Ureter (tissue), 1 donor: ENCODE measurements at regions not wholly inside any gene's neighbourhood (a gene's known extent, or its start where the extent isn't known, plus 50 kb on each side); places are given as distances from the start of the nearest gene placed in this dataset.

ENCODE experiments used
- DNase-seq: peaks from one replicate; pipeline ENCODE4 v3.0.0-alpha.2; 2020; ENCODE audit warnings: low spot score
- donor health status: DM: yes; HTN: yes; CAD: no.

DNA sequence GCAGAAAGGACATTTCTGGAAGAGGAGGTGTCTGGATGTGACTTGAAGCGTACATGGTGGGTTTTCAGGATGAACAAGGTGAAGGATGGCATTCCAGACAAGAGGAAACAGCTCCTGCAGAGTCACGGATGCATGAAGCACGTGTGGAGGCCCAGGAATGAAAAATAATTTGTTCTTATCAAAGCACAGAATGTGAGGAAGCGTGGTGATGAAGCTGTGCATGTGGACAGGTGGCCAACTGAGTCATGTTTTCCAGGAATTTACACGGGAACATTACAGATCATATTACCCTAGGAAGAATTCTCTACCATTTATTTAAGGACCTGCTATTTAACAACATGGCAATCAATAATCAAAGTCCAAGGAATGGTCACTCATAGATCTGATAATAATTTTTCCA, 413.2 kb upstream of the KLF6 start:
- no peak for DNase-seq

DNA sequence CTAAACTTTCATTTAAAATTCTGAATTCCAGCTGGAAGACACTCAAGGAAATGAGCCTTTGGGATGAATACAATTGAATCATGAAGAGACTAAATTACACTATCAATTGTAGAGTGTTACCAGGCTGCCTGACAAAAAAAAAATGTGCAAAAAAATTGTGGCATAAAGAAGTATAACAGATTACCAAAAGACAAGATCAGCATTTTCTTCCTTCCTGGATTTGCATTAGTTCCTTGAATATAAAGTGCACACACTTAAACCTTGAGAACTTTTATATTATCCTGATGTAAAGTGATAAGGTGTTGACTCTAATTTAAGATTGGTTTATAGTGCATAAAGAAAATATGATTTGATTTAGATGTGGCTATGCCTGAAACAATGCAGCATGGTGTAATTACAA, 412.7 kb upstream of the KLF6 start:
- DNase-seq, result no peak

DNA sequence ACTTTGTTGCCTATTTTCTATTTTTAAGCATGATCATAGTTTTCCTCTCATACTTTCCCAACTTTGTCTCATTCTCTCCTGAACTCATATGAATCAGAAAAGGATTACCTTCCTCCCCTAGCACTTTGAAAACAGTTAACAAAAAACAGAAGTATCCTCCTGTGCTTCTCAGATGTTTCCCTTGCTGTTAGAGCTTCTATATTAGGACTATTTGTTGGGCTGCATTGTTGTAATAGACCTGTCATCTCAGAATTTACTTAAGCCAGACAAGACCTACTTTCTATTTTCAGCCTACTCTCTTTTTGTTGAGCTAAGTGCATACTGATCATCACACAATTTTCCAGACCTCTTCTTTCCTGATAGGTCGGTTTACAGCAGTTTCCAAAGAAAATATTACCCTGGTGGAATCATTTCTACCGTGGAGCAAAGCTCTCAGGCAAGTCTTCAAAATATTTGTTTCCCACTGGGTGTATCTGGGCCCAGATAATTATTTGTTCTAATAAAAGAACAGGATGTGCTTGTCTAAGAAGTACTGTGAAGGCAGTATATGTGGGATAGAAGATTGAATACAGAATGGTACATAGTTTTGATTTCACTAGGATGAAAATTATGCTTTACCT, 411.9 kb upstream of the KLF6 start:
- DNase-seq, result no peak

DNA sequence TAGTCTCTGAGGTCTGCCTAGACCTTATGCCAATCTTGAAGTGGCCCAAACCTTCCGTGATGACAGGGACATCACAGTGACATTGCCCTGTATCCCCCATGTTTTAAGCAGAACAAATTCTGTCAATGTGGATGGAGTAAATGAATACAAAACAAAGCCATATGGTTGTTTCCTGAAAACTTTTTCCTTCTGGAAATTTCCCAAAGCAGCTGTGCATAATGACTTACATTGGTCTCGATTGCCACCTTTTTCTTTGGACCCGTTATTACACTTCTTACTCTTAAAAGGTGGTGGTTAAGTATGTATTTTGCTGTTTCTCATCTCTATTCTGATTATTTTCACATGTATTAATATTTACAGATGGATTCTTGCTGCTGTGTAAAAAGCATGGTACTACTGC, 411.2 kb upstream of the KLF6 start:
- DNase-seq, result no peak

DNA sequence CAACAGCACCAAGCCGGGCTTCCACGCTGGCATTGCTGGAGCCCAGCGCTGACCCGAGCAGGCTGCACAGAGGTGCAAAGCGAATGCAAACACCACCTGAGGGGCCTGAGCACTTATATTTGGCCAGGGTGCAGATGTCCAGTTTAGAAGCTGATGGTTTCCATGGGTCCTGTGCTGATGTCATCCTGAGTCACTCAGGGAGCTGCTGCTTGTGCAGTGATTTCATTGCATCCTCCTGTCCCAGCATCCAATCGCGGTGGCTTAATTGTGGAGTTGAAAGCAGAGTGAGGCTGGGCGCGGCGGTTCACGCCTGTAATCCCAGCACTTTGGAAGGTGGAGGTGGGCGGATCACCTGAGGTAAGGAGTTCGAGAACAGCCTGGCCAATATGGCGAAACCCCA, 410.2 kb upstream of the KLF6 start:
- DNase-seq, result no peak

DNA sequence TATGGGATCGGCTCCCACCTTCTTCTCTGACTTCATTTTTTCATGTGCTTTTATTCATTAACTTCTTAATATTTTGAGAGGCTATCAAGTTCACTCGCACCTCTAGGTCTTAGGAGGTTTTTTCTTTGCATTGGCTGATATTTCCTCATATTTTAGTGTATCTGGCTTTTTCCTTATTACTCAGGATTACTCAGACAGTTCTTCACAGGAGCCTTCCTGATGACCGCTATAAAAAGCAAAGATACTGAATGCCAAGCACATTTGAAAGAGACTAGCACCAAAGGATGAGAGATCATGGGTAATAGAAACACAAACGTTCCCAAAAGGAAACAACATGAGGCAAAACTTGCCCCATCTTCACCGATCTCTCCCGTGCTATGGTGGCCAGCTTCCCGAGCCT, 409.2 kb upstream of the KLF6 start:
- no peak for DNase-seq

DNA sequence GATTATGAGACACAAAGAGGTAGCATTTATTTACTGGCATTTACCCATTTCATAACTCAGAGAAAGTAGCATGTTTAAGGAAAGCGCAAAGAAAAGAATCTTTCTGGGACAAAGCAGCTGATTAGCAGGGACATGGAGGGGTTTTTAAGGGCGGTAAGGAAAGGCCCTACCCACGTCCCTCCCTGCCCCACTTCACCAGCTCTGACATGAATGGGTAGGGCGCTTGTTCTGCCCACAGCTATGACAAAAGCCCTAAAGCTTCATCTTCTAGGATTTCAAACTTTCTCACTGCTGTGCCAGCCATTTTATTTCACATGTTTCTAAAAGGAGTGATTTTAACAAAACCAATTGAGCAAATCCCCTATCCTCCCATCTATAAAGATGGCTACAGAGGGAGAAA, 406.9 kb upstream of the KLF6 start:
- DNase-seq, result no peak

DNA sequence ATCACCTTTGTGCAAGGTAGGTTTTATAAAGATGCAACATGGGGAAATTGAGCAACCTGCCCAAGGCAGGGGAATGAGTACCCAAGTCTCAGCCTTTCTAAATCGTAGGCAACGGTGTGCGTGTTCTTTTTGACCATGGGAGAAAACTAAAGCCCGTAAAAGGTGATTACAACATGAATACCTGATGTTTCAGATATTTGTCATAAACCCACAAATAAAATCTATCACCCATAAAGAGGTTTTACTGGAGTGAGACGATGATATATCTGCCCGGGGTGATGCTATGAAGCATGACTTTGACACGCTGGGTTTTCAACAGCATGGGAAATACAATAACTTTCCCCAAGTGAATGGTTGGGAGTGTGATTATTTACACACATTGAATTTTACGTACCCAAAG, 406.3 kb upstream of the KLF6 start:
- no peak for DNase-seq

DNA sequence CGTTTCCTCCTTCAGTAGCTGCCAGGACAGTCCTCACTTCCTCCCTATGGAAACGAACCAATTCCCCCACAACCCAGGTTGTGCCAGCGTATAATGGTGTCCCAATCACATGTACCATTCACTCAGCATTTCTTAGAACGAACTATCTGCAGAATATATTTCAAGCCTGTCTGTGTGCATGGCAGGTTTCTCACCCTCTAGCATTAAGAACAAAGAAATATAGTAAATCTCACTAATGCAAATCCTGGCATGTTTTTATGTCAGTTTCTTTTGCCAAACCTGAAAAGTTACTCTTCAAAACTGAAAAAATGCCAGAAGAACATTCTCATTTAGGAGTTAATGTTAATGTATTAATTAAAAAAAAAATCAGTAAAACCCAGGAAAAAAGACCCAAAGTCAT, 405.9 kb upstream of the KLF6 start:
- no peak for DNase-seq

DNA sequence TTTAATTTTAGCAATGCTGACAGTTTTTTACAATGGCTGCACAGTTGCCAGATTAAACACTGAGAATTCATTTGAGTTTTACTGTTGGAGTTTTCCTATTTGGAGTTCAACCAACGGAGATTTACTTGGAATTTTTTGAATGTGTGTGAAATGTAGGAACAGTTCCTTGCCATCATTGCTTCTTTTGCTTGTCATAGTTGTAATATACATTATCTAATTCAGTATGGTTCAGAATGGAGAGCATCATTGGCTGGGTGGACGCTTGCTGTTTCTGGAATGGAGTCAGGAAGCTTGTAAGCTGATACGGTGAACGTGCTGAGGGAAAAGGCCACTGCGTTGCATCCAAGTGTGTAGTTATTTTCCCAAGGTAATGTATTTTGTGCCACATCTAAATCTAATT, 404.3 kb upstream of the KLF6 start:
- no peak for DNase-seq

DNA sequence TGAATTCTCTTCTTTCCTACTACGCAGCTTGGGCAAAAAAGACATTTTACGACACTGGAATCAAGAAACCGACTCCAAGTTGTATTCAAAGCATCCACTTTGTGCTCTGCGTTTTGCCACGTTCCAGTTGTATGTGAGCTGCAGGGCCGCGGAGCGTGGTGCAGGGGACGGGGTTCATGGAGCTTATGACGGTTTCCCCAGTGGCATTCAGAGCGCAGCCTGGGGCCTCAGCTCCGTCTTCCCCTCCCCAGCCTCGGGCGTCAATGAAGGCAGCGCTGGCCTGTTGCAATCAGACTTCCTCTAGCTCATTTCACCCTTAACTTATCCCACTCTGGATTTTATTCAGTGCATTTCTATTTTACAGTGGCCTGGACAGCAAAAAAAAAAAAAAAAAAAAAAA, 403.4 kb upstream of the KLF6 start:
- no peak for DNase-seq

DNA sequence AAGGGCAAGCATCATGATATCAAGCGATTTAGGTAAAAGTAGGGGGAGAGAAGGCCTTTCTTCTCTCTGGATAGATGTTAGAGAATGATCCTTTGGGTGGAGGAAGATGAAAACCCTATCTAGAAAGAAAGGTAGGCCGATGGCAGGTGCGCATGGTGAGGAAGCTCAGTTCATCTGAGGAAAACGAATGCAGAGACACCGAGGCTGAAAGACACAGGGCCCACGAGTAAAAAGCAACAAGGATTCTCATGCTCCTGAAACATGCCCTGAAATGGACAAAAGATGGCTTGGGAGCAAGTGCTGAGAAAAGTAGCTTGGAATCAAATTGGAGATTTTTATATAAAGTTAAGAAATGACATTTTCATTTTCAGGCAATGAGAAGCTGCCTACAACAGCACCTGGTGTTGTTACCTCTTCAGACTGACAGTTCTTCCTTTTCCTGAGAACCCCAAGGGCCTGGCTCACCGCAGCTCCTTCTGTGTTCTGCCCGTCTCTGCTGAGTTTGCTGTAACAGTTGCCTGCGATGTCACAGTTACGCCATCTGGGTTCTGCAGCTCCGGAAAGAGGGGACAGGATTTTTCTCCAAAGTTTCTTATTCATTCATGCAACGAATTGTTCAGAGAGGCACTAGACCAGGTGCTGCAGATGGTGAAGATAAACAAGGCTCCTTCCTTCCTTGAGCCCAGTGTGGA, 402.0 kb upstream of the KLF6 start:
- DNase-seq, result no peak

DNA sequence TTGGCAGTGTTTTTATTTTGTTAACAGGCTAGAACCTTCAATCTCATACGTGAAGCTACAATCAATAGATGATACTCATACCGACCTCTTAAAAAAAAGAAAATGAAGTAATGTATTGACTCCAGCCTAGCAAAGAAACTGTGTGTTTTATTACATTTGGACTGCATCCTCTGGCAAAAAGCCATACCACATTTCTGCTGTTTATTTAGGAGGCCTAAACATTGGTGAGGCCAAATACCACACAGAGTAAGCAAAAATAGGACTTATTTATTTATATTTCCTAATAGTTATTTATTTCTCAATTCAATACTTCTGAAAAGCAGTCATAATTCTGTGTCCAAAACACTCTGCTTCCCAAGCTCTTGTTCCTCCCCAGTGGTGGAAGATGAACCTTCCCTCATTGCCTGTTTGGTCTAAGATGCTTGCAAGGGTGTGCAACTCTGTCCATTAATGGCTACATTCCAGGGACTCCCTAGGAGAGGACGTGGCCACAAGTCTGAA, 398.8 kb upstream of the KLF6 start:
- DNase-seq, result no peak

DNA sequence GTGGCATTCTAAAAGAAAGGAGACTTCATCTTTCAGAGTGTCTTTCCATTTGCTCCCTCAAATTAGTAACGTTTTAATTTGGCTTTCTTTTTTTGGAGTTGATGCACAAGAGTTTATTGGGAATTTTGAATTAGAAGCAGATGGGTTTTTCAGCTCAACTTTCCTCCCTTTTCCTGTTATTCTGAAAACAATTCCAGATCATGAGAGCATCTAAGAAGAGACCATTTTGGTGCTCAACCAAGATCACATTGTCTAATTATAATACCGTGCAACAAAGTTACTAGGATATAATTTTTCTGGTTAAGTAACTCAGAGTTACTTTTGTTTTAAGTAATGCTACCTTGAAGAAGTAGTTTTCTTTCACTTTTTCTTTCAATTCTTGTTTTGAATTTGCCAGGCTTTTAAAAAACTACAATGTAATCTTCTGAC, 396.6 kb upstream of the KLF6 start:
- DNase-seq, result no peak

DNA sequence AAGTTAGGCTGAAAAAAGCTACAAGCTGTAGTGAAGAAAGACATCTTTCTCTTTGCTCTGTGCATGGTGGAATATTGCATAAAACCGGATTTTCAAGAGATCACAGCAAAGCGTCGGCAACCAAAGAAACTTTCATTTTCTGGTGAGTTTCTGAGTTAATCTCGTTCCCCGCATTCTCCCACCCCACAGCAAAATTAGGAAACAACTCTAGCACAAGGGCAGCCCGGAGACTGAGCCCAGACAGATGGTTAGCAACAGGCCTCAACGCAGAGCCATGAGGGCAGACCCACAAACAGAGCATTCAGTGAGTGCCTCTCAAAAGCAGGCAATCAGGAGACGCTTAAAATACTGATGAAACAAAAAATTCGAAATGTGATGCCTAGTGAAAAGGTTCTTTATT, 396.1 kb upstream of the KLF6 start:
- no peak for DNase-seq

DNA sequence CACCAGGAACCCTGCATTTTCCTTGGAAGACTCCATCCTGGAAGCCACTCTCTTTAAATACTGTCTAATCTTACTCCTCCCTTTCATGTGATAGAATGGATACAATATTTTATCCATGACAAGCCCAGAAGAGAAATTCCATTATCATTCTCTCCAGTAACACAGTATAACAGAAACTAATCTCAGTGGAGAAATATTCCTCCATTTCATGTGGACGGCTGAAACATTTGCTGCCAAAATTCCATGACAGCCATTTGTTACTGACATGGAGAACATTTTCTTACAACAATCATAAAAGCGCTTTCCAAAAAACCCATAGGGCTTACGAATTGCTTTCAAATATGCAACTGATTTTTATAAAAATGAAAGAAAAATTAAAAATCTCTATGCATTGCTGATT, 392.8 kb upstream of the KLF6 start:
- no peak for DNase-seq

DNA sequence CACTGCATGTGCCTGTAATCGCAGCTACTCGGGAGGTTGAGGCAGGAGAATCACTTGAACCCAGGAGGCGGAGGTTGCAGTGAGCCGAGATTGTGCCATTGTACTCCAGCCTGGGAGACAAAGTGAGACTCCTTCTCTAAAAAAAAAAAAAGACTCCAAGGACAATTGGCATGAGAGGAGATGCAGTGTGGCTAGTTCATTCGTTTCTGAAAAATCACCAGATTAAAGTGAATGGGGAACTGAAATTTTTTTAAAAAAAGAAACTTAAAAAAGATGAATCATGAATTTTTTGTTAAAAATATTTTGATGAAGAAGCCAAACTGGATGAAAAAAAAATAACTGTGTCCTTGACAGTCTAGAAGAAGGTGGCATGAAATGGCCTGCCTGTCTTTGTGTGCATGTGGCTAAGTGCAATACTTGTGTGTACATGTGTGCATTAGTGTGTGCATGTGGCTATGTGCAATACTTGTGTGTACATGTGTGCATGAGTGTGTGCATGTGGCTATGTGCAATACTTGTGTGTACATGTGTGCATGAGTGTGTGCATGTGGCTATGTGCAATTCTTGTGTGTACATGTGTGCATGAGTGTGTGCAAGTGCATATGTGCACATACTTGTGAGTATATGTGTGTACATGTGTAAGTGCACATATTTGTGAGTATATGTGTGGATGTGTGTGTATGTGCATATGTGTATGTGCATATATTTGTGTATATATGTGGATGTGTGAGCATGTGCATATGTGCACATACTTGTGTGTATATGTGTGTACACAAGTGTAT, 391.7 kb upstream of the KLF6 start:
- DNase-seq, result no peak

DNA sequence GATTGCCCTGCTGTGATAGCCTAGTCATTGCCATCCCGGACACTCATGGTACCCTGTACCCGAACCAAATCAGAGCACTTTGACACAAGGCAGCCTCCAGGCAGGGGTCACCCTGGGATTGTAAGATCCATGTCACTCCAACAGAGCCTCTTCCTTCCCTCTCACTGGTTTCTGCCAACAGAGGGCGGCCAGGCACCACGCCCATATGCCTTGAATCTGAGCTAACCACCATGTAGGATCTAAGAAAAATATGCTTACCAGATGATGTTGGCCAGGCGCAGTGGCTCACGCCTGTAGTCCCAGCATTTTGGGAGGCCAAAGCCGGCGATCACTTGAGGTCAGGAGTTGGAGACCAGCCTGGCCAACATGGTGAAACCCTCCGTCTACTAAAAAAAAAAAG, 389.2 kb upstream of the KLF6 start:
- DNase-seq, result no peak

DNA sequence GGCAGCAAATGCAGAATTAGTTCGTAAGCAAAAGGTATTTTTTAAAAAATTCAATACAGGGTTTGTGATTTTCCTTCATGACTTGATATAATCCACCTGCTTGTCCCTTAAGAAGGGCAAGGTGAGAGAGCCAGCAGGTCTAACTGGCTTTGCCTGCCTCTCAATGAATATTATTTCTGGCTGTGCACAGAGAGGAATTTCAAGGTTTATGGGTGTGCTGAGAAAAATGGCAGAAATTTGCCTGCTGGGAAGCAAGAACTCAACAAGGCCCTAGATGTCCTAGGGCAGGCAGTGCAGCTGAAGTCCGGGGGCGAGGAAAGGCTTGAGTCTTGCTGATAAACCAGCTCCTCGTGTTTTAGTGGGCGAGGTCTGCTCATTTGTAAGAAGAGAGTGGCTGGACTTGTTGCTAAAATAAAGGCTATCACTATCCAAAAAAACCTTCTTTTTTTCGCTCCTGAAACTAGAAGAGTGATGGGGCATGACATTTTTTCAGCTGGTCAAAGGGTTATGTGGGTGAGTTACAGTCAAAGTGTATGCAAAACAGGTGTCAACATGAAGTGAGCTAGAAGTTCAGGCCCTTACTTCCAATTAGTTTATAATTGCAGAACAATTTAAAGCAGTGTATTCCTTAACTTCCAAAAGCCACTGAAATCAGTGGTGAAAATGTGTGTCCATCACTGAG, 385.8 kb upstream of the KLF6 start:
- DNase-seq, result no peak

DNA sequence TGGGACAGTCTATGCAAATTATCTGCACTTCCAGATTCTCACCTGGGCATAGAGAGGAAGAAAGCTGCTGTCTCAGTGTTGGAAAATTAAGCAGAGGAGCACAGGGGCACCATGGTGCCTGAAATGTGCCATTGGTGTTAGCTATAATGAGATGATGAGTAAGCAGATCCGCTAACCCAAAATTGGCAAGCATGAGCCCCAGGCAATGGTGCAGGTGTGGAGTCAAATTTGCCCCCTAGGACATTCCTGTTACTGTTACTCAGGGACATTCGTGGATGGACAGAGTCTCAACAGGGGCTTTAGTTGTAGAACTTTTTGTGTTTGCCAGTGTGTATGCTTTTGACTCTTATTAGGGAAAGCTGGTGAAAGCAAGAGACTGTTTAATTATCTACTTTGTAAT, 385.2 kb upstream of the KLF6 start:
- DNase-seq, result no peak

DNA sequence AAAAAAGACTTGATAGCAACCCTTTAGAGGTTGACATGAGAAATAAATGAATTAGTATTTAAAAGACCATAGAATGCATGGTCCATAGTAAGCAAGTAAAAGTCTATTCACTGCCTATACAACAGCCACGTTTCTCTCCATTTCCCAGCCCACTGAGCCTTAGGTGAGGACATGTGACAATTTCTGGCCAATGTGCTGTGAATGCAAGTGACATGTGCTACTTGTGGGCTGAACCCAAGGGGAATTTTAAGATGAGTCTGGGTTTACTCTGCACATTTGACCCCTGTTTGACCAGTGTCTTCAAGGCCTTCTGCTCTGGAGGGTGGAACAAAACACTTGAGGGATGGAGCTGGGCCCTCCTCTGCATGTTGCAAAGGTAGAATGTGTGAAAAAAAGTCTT, 384.4 kb upstream of the KLF6 start:
- DNase-seq, result no peak

DNA sequence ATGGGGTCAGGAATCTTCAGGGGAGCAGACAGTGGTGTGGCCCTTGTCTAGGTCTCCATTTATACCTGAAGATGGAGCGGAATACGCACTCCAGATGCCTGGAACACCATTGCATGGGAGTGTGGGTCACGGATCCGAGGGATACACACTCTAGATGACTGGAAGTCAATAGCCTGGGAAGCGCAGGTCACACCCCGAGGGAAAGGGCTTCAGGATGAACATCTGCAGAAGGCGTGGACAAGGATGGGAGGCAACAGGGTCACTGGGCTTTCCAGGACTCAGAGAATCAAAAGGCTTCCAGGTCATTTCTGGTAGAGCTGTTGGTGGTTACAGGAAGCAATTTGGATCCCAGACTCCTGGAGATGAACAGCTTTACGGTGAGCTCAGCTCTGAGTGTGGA, 382.2 kb upstream of the KLF6 start:
- DNase-seq, result no peak
